ENCODE measurements at regions not wholly inside any gene's neighbourhood (a gene's known extent, or its start where the extent isn't known, plus 50 kb on each side); places are given as distances from the start of the nearest gene placed in this dataset.

DNA sequence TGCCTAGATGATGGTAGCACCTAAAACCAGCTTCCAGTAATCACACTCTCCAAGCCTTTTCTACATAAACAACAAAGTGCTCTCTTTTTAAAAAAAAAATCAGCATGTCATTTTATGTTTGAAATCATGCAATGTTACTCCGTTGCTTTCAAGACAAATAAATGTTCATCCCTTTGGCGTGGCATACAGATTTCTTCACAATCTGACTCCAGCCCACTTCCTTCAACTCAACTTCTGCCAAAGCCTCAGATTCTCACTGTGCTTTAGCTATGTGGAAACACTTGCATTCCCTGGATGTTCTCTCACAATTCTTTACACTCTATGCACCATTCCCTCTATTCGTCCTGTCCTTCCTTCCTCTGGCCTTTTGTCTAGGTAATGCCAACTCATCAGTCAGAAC, 206.3 kb upstream of the BLID start:
- 38 to 52% methylated on average over 3 of the region's 3 CpGs for WGBS, 2 donors
- intact Hi-C loops (cut with DNase I): no loop called here
- peaks cover 0 to 12% (median 3%) of the 10 kb centered on the region in 3 donors for H3K4me1 ChIP-seq
- peak overlapping the region in 1 of 4 donors; percentile 28 for H3K4me3 ChIP-seq
- peak overlapping the region in 2 of 4 donors; percentile 53 to 78 for H3K27ac ChIP-seq
- TF ChIP-seq, protein P1, sequence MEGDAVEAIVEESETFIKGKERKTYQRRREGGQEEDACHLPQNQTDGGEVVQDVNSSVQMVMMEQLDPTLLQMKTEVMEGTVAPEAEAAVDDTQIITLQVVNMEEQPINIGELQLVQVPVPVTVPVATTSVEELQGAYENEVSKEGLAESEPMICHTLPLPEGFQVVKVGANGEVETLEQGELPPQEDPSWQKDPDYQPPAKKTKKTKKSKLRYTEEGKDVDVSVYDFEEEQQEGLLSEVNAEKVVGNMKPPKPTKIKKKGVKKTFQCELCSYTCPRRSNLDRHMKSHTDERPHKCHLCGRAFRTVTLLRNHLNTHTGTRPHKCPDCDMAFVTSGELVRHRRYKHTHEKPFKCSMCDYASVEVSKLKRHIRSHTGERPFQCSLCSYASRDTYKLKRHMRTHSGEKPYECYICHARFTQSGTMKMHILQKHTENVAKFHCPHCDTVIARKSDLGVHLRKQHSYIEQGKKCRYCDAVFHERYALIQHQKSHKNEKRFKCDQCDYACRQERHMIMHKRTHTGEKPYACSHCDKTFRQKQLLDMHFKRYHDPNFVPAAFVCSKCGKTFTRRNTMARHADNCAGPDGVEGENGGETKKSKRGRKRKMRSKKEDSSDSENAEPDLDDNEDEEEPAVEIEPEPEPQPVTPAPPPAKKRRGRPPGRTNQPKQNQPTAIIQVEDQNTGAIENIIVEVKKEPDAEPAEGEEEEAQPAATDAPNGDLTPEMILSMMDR (IDR thresholded peaks at IDR 0.05): no peak
- TF ChIP-seq POLR2A (IDR thresholded peaks at IDR 0.05): no peak
- no peaks in the 10 kb centered on the region for H3K36me3 ChIP-seq
- H3K9me3 ChIP-seq: no peaks in the 10 kb centered on the region
- no peak for DNase-seq
- H3K27me3 ChIP-seq: no peaks in the 10 kb centered on the region

DNA sequence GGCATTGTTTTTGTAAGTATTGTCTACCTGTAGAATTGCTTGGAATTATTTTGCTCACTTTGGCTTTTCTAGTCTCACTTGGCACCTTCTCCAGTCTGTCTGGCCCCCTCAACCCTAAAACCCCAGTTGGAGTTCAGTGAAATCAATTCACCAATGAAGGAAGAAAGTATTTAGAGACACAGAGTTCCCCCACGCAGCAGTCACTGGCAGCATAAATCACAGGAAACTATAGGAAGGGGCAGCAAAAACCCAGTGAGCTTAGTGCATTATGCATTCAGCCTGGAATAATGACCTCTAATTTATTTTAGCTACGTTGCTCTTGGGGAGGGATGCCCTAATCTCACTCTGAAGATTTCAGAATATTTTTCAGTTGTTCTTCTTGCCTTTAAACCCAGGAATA, 204.7 kb upstream of the BLID start:
- no peak for DNase-seq
- Histone ChIP-seq H3K27ac (peak overlapping the region in 1 of 4 donors; percentile 2), H3K27me3 (no peaks in the 10 kb centered on the region), H3K4me3 (peak overlapping the region in 1 of 4 donors; percentile 30), H3K4me1 (peaks cover 0 to 12% (median 3%) of the 10 kb centered on the region in 3 donors), H3K9me3 (no peaks in the 10 kb centered on the region), H3K36me3 (no peaks in the 10 kb centered on the region)
- intact Hi-C loops (cut with DNase I): no loop called here
- no peak for TF ChIP-seq POLR2A (IDR thresholded peaks at IDR 0.05)
- TF ChIP-seq, protein P1 (IDR thresholded peaks at IDR 0.05): no peak
- WGBS, 2 donors: 67 to 69% methylated on average over 2 of the region's 2 CpGs

DNA sequence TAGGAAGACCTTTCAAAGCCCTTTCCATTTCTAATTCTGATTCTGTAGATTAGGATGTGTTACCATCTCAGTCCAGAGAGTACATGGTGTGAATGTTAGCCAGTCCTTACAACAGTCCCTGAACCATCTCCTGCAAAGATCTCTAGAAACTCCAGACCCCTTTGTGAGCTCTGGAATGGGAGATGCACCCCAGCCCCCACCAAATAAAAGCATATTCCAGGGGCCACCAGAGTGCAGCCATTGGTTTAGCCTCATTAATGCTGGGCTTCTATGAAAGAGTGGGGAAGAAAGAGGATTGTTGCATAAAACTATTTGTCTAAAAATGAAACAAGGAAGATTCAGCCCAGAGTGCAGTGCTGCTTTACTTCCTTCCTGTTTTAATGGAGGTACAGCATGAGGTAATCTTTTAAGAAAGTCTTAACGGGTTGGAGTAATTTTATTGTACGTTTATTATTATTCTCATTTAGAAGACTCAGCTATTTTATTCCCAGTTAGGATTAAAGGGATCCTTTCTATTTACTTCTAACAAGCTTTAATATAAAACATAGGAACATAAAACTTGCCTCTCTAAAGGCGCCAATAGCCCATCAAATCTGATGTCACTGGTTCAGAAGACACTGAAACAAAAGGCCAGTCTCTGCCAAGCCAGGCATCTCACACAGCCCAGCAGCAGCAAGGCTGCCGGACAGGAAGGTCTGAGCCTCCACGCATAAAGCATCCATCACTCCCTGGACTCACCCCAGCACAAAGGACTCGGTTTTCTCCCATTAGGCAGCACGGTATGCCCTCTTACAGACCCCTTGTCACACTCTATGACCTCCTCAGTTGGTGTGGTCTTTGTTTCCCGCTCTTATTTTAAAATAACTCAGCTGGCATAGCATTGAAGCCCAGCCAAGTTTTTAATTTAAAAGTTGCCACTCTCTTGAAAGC, 203.9 kb upstream of the BLID start:
- Histone ChIP-seq H3K4me1 (peaks cover 0 to 12% (median 3%) of the 10 kb centered on the region in 3 donors), H3K9me3 (no peaks in the 10 kb centered on the region), H3K4me3 (peak overlapping the region in 1 of 4 donors; percentile 30), H3K27ac (peak overlapping the region in 2 of 4 donors; percentile 2 to 55), H3K36me3 (no peaks in the 10 kb centered on the region), H3K27me3 (no peaks in the 10 kb centered on the region)
- DNase-seq: no peak
- intact Hi-C loops (cut with DNase I): no loop called here
- TF ChIP-seq, protein P1 (IDR thresholded peaks at IDR 0.05): no peak
- TF ChIP-seq POLR2A (IDR thresholded peaks at IDR 0.05): no peak
- 50 to 62% methylated on average over 8 of the region's 8 CpGs for WGBS, 2 donors

DNA sequence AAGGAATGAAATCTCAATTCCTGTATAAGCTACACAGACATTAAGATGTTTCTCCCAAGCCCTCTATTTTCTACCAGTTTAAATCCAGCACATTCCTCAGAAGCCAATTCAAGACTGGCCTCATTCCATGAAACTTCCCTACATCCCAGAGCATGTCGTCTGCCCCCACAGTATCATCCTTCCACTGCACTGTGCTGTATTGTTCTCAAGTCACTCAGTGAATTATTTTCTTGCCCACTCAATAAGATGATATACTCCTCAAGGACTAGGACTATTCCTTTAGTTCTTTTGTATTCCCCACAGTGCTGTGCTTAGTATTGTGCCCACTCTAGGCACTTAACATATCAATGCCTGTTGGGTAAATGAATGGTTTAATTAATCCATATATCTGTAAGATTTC, 203.1 kb upstream of the BLID start:
- no peak for TF ChIP-seq POLR2A (IDR thresholded peaks at IDR 0.05)
- TF ChIP-seq, protein P1 (IDR thresholded peaks at IDR 0.05): no peak
- Histone ChIP-seq H3K36me3 (no peaks in the 10 kb centered on the region), H3K27me3 (no peaks in the 10 kb centered on the region), H3K4me1 (peaks cover 0 to 12% (median 3%) of the 10 kb centered on the region in 3 donors), H3K27ac (no peak overlapping the region), H3K4me3 (no peak overlapping the region), H3K9me3 (no peaks in the 10 kb centered on the region)
- intact Hi-C loops (cut with DNase I): no loop called here
- WGBS, 2 donors: 33 to 48% methylated on average over 1 of the region's 1 CpG
- no peak for DNase-seq

DNA sequence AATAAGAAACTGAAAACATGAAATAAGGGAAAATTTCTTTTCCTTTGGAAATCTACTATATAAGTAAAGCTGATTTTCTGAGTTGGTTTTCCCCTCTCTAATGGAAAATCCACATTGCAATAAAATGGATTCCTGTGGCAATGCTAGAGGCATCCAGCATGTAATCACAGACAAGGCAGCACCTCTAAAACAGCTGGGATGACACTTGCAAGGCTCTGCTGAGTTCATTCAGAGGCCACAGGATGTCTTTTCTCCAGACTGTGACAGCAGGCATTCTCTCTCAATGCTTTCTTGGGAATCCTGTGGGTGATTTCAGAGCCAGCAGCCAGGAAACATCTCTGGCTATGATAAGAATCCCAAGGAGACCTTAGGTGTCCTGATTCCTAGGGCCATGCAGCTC, 201.3 kb upstream of the BLID start:
- H3K4me1 ChIP-seq: peaks cover 0 to 12% (median 0%) of the 10 kb centered on the region in 3 donors
- intact Hi-C loops (cut with DNase I): no loop called here
- H3K36me3 ChIP-seq: no peaks in the 10 kb centered on the region
- H3K27ac ChIP-seq: peak overlapping the region in 1 of 4 donors; percentile 2
- no peaks in the 10 kb centered on the region for H3K27me3 ChIP-seq
- no peaks in the 10 kb centered on the region for H3K9me3 ChIP-seq
- no peak for TF ChIP-seq POLR2A (IDR thresholded peaks at IDR 0.05)
- TF ChIP-seq, protein P1 (IDR thresholded peaks at IDR 0.05): no peak
- H3K4me3 ChIP-seq: no peak overlapping the region
- DNase-seq: no peak
